GM21786 (cell line): ENCODE measurements at regions not wholly inside any gene's neighbourhood (a gene's known extent, or its start where the extent isn't known, plus 50 kb on each side); places are given as distances from the start of the nearest gene placed in this dataset.
"Not testable (repeated sequence)": the region's sequence is repeated elsewhere in the genome, so short reads cannot be mapped to it uniquely, and the experiment has no call there.

Experiments
- ATAC-seq: cut with Tn5 transposase; IDR thresholded peaks from one replicate; pipeline ENCODE4 v1.9.1; 2021; ENCODE audit not compliant: unreplicated experiment

DNA sequence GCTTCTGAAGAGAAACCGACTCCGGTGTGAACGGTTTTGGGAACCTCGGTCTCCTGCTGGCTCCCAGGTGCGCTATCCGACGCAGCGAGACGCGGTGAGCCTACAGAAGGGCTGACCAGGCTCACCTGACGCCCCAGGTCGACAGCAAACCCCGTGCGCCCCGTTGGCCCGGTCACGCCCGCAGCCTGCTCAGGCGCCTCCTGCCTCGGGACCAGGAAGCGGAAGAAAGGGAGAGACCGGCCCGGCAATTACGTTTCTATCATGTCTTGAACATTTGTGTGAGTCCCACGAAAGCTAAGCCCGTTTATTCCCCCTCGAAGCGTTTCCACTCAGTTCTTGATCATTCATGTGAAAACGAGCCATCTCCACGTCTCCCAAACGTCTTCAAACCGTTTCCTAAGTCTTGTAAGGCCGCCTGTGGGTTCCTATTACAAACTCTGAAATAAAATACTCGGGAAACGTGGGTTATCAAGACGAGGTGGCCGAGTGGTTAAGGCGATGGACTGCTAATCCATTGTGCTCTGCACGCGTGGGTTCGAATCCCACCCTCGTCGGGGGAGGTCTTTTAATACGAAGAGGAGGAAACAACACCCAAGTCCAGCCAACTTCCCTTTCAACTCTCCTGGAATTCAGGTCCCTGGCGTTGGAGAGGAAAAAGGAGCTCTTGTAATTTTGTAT, 150.5 kb upstream of the PRSS16 start:
- ATAC-seq = no peak

DNA sequence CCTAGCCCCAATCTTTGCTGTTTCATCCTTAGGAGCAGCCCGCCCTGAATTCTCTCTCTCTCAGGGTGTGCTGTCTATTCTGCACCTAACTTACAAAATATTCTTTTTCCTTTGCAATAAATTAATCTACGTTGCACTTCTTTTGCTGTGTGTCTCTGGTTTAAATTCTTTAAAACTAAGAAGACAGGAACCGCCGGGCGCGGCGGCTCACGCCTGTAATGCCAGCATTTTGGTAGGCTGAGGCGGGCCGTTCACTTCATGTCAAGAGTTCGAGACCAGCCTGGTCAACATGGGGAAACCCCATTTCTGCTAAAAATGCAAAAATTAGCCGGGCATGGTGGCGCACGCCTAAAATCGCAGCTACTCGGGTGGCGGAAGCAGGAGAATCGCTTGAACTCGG, 148.5 kb upstream of the PRSS16 start:
- ATAC-seq = no peak

DNA sequence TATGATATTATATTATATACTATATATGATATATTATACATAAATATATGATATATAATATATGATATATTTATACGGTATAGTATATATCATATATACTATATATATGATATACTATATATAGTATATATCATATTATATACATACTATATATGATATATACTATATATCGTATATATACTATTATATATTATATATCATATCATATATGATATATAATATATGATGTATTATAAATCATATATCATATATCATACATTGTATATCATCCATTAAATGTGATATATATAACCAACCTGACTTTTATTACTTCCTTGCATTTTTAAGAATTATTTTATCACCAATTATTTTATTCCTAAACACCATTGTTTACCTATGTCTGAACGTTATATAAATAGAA, 146.6 kb upstream of the PRSS16 start:
- no peak for ATAC-seq

DNA sequence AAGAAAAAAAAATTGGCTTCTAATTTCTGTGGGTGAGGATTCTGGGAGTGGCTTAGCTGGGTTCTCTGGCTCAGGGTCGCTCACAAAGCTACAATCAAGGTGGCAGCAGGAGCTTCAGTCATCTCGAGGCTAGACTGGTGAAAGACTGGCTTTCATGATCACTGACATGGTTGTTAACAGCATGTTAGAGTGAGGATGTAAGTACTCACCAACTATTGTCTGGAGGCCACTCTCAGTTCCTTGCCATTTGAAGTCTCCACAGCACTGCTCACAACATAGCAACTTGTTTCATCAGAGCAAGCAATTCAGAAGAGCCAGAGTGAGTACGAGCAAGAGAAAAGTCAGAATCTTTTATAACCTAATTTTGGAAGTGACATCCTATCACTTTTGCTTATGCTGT, 145.7 kb upstream of the PRSS16 start:
- ATAC-seq = no peak

DNA sequence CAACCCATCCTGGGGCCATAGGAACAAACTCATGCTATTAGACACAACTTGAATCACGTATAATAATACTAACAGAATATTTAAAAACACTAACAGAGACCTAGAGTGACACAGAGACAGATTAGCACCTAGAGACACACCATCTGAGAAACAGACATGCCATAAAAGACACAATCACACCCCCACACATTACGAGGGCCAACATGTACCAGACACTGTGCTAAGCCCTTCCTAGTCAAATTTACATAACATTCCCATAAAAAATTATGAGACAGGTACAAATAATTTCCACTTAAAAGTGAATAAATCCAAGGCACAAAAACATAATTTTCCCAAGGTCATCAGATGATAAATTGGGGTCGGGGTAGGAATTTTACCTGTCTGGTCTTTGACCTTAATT, 141.1 kb upstream of the PRSS16 start:
- ATAC-seq = no peak

DNA sequence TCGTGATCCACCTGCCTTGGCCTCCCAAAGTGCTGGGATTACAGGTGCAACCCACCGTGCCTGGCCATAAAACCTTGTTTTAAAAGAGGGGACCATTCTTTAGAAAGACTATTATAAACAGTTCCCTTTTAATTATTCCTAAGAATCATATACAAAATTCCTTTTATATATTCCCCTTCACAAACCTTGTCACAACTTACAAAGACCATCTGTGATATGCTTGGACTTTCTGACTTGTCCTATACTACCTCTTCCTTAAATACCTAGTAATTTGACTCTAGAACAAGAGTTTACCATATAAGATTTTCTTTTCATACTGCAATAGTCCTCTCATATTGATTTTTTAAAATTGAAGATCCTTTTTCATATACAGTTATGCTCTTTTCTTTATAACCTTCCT, 135.8 kb upstream of the PRSS16 start:
- ATAC-seq = no peak

DNA sequence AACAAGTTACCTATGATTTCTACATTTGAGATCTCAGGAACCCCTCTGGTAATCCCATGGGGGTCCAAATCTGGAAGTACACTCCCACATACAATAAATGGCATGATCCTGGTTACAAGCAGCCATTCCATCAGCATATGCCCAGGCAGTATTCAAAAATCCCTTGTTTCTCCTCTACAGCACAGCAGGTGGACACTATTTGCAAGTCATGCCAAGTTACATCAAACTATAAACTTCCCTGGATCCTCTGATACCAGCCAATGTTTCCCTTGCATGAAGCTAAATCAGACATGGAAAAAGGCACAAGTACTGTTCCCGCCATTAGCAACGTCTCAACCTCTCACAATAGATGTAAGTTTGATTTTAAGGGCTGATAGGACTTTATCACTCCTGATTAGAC, 134.5 kb upstream of the PRSS16 start:
- no peak for ATAC-seq

DNA sequence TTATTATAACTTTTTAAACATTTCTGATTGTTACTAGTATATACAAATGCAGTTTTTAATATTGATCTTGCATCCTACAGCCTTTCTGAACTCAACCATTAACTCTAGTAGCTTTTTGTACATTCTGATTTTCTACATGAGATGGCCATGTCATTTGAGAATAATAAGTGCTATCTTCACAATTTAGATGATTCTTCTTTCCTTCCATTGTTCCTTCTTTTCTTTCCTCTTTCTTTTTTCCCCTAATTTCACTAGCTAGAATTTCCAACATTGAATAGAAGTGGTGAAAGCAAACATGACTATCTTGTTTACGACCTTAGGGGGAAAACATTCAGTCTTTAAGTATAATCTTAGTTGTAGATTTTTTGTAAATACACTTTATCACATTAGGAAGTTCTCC, 128.2 kb upstream of the PRSS16 start:
- ATAC-seq = no peak

DNA sequence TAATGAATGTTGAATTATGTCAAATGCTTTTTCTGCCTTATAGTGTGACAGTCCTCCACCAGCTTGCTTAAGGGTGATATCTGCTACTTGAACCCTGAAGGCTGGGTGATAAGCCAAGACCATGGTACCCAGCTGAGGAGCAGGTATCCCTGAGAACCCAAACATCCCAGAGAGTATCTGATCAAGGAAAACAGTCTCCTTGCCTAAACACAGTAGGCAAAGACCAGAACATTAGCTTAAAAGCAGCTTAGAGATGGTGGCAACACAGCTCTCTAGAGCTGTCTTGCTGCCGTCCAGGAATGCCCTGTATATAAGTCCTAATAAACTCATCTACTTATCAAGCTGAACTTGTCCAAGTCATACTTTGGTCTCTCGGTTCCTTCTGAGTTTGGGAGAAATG, 127.7 kb upstream of the PRSS16 start:
- ATAC-seq = no peak

DNA sequence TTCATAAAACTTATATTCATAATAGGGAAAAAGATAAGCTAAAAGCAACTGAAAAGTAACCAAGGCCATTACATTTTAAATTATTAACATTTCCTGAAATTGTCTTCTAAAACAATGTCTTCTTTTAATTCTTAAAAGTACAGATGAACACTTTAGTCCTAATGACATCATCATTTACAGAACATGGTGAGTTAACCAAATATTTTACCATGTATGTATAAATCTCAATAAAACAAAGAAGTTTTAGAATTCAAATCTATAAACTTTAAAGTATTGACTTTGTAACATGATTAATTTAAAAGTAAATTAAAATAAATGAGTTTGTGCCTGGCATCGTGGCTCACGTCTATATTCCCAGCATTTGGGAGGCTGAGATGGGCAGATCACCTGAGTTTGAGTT, 125.9 kb upstream of the PRSS16 start:
- no peak for ATAC-seq

DNA sequence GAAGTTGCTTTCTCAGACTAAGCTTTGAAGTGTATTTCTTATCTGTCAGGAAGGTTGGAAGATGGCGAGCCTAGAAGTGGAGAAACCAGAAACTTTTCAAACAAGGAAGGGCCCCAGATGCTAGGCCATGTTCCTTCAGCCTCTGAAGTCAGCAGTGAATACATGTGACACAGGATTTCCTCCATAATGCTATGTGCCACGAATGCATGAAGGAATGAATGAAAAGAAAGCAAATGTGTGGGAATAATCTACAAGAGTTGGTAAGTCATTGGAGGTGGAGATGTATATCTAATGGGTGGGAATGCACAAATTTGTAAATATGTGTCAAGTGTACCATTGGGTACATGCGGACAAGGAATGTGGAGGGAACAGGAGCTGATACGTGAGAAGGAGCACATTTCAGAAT, 123.2 kb upstream of the PRSS16 start:
- no peak for ATAC-seq

DNA sequence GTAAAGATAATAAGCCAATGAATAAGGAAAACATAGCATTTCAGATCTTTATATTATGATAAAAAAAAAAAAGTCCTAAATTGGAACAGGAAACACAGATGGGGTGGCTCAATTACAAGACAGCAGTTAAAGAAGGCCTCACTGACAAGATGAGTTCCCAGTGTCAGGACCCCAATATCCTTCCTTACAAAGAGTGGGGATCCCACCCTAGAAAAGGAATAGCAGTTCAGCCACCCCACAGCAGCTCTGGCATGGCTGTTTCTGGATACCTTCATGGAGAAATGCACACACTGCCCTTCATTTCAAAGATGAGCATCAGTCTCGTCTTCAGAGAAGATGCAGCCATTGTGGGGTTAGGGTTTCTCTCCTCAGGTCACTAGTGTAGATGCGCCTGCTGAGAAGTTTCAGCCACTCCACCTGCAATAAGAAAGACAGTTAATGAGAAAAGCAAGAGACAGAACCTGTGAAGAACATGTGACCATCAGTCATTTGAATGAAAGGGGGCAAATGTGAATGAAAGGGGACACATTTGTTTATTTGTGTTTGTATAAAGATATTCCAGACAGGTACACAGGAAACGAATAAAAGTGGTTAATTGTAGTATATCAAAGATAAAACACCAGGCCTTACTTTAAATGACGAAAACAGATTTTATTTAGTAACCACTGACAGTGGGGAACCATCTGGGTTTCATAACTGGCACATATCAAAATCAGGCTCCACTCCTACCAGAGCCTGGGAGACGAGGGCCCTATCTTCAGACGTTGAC, 121.3 kb upstream of the PRSS16 start:
- ATAC-seq = no peak

DNA sequence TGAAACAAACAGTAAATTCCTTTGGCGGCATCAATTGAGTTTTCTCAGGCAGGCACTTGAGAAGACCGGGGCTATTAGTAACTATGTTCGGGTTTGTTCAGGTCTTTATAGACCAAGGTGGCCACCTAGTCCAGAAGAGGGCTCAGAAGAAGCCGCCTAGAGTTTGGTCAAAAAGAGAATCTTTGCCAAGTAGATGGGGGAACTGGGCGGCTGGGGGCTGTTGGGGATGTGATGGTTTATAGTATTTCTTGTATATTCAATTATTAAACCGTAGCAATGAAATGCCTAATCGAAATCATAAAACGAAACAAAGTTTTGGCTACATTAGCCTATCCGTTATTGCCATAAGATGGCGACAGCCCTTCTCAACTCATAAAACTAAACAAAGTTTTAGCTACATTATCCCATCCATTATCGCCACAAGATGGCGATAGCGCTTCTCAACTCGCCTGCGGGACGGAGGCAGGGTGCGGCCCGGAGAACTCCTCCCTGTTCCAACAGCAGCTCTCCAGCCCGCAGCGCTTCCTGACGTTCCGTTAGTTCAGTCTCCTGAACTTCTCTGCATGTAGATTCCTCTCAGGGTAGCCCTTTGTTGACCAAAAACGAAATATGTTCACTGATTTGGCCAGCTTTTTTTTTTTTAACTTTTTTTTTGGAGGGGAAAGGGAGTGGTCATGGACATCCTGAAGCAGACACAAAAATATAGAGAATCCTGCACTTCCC, 120.5 kb upstream of the PRSS16 start:
- peak; percentile 73 for ATAC-seq

DNA sequence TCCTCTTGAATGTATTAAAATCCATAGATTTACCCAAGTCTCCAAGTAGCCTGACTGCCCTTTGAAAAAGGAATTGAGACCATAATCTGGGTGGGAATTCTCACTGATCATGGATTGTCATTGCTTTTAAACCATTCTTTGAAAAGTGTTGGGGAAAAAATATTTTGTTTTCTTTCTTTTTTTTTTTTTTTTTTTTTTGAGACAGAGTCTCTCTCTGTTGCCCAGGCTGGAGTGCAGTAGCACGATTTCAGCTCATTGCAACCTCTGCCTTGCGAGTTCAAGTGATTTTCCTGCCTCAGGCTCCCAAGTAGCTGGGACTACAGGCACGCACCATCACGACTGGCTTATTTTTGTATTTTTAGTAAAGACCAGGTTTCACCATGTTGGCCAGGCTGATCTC, 119.6 kb upstream of the PRSS16 start:
- ATAC-seq = not testable (repeated sequence)

DNA sequence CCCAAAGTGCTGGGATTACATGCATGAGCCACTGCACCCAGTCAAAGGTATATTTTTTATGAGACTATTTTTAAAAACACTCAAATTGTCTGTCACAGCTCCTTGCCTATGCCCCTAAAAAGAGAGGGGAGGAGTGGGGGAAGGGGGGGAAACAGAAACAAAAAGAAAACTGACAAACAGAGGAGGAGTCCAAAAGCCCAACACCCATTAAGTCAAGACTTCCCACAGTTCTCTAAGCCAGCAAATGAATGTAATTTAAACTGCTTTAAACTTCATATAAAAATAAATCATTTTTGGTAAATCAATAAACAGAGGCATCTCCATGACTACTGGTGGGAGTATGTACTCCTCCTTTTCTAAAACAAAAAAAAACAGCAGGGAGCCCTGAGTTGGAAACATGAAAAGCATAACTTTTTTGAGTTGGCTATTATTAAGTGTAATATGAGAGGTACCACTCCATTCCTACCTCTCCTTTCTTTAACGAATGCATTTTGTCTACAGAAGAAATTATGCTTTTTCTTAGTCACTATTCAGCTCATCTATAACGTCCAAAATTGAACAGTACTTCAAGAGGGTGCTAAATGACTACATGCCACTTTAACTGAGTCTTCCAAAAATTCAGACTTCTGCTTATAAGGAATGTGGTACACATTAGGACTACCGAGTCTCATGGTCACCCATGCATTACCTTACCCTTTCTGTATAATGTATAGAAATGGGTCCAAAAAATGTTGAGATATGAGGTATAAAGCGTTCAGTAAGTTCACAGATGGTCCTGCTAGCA, 119.0 kb upstream of the PRSS16 start:
- ATAC-seq = no peak

DNA sequence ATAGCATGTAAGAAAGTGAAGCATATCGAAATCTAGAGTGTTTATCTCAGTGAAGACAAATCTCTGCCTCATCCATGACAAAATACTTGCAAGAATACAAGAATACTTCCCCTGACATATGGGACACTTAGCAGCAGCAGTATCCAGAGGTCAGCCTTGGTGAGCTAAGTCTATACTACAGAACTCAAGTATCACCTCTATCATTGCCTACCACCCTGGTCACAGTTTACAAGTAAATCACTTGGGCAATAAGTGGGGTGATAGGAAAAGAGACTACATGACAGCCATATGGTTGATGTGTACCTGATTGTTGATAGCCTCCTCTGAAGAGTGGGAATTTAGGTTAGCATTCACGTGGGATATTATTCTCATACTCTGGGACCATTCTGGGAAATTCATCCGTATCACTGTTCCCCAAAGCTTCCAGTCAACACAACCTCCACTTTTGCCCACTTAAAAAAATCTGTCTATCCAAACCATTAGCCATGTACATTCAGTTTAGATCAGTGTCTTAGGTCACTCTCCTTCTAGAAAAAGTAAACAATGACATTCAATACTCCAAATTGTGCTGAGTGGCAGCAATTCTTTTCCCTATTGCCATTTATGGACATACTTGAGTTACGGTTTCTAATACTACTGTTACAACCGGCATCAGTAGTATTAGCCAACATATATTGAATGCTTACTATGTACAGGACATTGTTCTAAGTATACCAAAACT, 118.2 kb upstream of the PRSS16 start:
- ATAC-seq = no peak

DNA sequence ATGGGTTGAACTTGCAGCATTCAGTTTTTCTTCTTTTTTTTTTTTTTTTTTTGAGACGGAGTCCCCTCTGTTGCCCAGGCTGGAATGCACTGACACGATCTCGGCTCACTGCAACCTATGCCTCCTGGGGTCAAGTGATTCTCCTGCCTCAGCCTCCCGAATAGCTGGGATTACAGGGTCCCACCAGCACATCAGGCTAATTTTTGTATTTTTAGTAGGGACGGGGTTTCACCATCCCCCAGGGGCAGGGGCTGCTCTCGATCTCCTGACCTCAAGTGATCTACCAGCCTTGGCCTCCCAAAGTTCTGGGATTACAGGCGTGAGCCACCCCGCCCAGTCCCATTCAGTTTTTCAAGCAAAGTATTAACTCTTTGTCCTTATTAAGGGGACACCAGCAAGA, 117.6 kb upstream of the PRSS16 start:
- ATAC-seq = no peak

DNA sequence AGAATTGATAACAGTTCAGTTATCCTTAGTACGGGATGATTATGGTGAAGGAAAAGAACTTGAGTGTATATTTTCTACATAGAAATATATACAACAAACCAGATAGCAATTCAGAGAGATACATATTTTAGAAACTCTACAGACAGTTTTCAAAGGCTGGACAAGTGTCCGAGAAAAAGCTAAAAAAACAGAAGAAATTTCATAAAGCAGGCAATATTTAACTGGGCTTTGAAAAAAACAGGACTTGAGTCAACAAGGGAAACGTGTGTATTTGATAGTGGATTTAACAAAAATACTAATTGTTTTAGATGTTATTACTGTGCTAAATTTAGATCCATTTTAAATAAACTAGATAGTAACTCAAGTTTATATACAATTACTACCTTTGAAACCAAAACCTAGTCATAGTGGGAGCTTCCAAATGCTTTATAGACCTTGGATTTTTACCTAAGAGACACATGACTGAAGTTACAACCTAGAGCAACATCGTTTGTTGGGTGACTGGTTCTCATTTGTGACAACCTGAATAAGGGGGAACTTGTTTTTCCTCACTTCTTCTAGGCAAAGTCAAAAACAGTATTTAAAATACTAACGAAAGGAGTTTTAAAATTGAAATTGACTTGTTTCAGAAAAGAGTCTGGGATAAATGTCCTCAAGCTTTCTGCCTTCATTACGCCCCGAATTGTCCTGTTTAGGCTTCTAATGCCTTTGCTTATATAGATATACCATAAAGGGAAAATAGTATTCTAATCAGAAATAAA, 116.7 kb upstream of the PRSS16 start:
- no peak for ATAC-seq

DNA sequence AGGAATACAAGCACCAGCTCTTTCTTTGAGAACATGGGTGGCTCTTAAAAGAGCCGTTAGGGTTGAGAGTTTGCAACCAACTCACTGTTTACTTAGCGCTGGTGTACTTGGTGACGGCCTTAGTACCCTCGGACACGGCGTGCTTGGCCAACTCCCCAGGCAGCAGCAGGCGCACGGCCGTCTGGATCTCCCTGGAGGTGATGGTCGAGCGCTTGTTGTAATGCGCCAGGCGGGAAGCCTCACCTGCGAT, 115.3 kb upstream of the PRSS16 start:
- ATAC-seq = peak; percentile 3

DNA sequence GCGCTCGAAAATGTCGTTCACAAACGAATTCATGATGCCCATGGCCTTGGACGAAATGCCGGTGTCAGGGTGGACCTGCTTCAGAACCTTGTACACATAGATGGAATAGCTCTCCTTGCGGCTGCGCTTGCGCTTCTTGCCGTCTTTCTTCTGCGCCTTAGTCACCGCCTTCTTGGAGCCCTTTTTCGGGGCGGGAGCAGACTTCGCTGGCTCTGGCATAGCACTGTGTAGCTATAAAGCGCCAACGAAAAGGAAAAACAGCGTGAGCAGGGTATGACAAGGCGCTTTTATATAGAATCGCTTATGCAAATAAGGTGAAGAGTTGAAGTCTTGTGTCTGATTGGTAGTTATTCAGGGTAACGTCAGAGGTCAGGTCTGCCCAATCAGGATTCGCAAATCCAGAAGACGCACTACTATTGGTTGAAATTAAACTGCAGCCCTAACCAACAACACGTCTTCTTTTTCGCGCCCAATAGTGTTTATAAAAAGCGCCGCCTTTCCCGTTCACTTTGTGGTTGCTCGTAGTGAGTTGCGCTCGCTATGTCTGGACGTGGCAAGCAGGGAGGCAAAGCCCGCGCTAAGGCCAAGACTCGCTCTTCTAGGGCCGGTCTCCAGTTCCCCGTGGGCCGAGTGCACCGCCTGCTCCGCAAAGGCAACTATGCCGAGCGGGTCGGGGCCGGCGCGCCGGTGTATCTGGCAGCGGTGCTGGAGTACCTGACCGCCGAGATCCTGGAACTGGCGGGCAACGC, 114.8 kb upstream of the PRSS16 start:
- ATAC-seq = peak; percentile 74
